MM.1S (cell line): ENCODE measurements at regions not wholly inside any gene's neighbourhood (a gene's known extent, or its start where the extent isn't known, plus 50 kb on each side); places are given as distances from the start of the nearest gene placed in this dataset.

ENCODE experiments used
- DNase-seq: peaks from one replicate; pipeline ENCODE4 v3.0.0-alpha.2; 2015
- H2AFZ ChIP-seq: fragments of 300-600 bp; sonication (generic); 2 replicates; pipeline ENCODE4 v1.6.0; 2016; ENCODE audit warnings: antibody characterized with exemption, low read length
- H3F3A ChIP-seq: fragments of 300-600 bp; sonication (generic); 2 replicates; pipeline ENCODE4 v1.6.1; 2016; ENCODE audit warnings: mild to moderate bottlenecking, antibody characterized with exemption, low read length, moderate library complexity, mixed read lengths; ENCODE audit not compliant: insufficient read depth
- H3K27ac ChIP-seq: fragments of 300-600 bp; sonication (generic); 2 replicates; pipeline ENCODE4 v1.5.1; 2016; ENCODE audit warnings: mild to moderate bottlenecking, low read length
- H3K27me3 ChIP-seq: fragments of 300-600 bp; sonication (generic); replicated peaks from 2 replicates; pipeline ENCODE4 v1.6.0; 2016; ENCODE audit warnings: low read length; ENCODE audit not compliant: insufficient read depth
- H3K36me3 ChIP-seq: fragments of 300-600 bp; sonication (generic); replicated peaks from 2 replicates; pipeline ENCODE4 v1.6.1; 2016; ENCODE audit warnings: mild to moderate bottlenecking, low read length, mixed read lengths; ENCODE audit not compliant: insufficient read depth
- H3K4me1 ChIP-seq: fragments of 300-600 bp; sonication (generic); 2 replicates; pipeline ENCODE4 v1.6.1; 2016; ENCODE audit warnings: low read length, mixed read lengths
- H3K4me2 ChIP-seq: fragments of 300-600 bp; sonication (generic); 2 replicates; pipeline ENCODE4 v1.6.0; 2016; ENCODE audit warnings: low read depth, low read length
- H3K4me3 ChIP-seq: fragments of 300-600 bp; sonication (generic); 2 replicates; pipeline ENCODE4 v1.5.1; 2016; ENCODE audit warnings: low read length, mixed read lengths
- H3K79me2 ChIP-seq: fragments of 300-600 bp; sonication (generic); 2 replicates; pipeline ENCODE4 v1.6.1; 2016; ENCODE audit warnings: mixed run types, low read length, mixed read lengths
- H3K9ac ChIP-seq: fragments of 300-600 bp; sonication (generic); 2 replicates; pipeline ENCODE4 v1.6.1; 2016; ENCODE audit warnings: low read length, mixed read lengths
- H3K9me2 ChIP-seq: fragments of 300-600 bp; sonication (generic); replicated peaks from 2 replicates; pipeline ENCODE4 v1.6.1; 2016; ENCODE audit warnings: mild to moderate bottlenecking, low read length, mixed read lengths; ENCODE audit not compliant: insufficient read depth
- H3K9me3 ChIP-seq: fragments of 300-600 bp; sonication (generic); replicated peaks from 2 replicates; pipeline ENCODE4 v1.6.1; 2016; ENCODE audit warnings: mild to moderate bottlenecking, low read length, mixed read lengths; ENCODE audit not compliant: insufficient read depth
- H4K20me1 ChIP-seq: fragments of 300-600 bp; sonication (generic); 2 replicates; pipeline ENCODE4 v1.6.1; 2016; ENCODE audit warnings: mild to moderate bottlenecking, low read length, moderate library complexity, mixed read lengths; ENCODE audit not compliant: insufficient read depth
- CTCF ChIP-seq: fragments of 300-600 bp; sonication (generic); IDR thresholded peaks from 2 replicates; pipeline ENCODE4 v1.5.1; 2016; ENCODE audit warnings: antibody characterized with exemption, low read length, mixed read lengths
- EZH2 ChIP-seq: fragments of 300-600 bp; sonication (generic); optimal IDR thresholded peaks from 2 replicates; pipeline ENCODE3; 2017; ENCODE audit warnings: low read depth, mild to moderate bottlenecking, antibody characterized with exemption, low read length, mixed read lengths
- EZH2phosphoT487 ChIP-seq: fragments of 300-600 bp; sonication (generic); IDR thresholded peaks from 2 replicates; pipeline ENCODE4 v1.6.1; 2018; ENCODE audit warnings: antibody characterized with exemption, low read length

DNA sequence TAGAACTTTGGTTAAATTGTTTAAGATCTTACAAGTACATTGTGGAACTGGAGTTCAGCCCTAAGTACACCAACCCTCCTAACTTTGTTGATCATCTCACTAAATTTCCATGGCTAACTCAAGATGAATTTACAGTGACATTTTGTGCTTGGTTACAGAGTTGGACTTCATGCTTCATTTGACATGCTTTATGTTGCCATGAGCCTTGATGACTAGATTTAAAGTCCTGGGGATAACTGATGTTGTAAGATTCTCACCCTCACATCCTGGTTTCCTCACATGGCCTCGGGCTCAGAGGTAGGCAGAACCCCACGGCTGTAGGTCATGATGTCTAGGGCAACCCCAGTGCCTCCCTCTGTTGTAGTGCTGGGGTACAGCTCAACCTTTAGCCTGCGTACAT lies 397.2 kb upstream of the IGFBP3 start:
- Histone ChIP-seq H3K9me2 (no peaks in the 10 kb centered on the region), H3K36me3 (no peaks in the 10 kb centered on the region), H3K27me3 (no peaks in the 10 kb centered on the region), H3K4me3 (no peak overlapping the region), H2AFZ (no peak overlapping the region), H3K9me3 (no peaks in the 10 kb centered on the region), H4K20me1 (no peaks in the 10 kb centered on the region), H3K4me1 (no peaks in the 10 kb centered on the region), H3K27ac (no peak overlapping the region), H3K9ac (no peak overlapping the region), H3K4me2 (no peak overlapping the region), H3F3A (no peaks in the 10 kb centered on the region), H3K79me2 (no peaks in the 10 kb centered on the region)
- DNase-seq: no peak
- TF ChIP-seq CTCF: no peak

- DNase-seq: no peak
- no peak overlapping the region for H3K27ac ChIP-seq
- no peaks in the 10 kb centered on the region for H4K20me1 ChIP-seq
- H3K9ac ChIP-seq: no peak overlapping the region
- no peak overlapping the region for H3K4me2 ChIP-seq
- no peaks in the 10 kb centered on the region for H3K9me2 ChIP-seq
- no peaks in the 10 kb centered on the region for H3K36me3 ChIP-seq
- no peaks in the 10 kb centered on the region for H3K9me3 ChIP-seq
- no peak overlapping the region for H3K4me3 ChIP-seq
- no peaks in the 10 kb centered on the region for H3K27me3 ChIP-seq
- H2AFZ ChIP-seq: no peak overlapping the region
- no peak for TF ChIP-seq CTCF
- TF ChIP-seq EZH2: no peak
- no peak for TF ChIP-seq EZH2phosphoT487
- no peaks in the 10 kb centered on the region for H3F3A ChIP-seq
- no peaks in the 10 kb centered on the region for H3K79me2 ChIP-seq
- H3K4me1 ChIP-seq: no peaks in the 10 kb centered on the region
These were observed 396.2 kb upstream of the IGFBP3 start for GRCh38 chr7:46317256-46317655.

DNA sequence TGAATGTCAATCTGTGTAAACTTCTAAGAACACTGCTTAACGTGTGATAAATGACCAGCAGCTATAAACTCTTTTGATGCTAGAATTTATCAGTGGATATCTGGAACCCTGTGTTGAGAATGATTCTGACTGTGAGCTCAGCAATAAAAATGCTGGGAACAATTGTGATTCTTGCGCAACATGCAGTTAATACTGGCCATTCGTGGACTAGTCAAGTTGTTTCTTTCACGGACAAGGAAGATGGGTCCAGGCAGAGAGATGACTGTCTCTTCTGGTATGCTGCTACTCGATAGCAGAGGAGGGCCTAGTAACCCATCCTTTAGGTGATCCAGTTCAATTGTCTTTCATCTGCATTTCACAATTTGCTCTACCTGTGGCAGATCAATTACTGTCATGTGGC lies 394.8 kb upstream of the IGFBP3 start:
- no peaks in the 10 kb centered on the region for H3K9me2 ChIP-seq
- no peaks in the 10 kb centered on the region for H3K27me3 ChIP-seq
- no peaks in the 10 kb centered on the region for H3K79me2 ChIP-seq
- no peak overlapping the region for H3K4me2 ChIP-seq
- H3K4me3 ChIP-seq: no peak overlapping the region
- no peak overlapping the region for H3K27ac ChIP-seq
- no peaks in the 10 kb centered on the region for H3K36me3 ChIP-seq
- TF ChIP-seq EZH2phosphoT487: no peak
- no peak for TF ChIP-seq EZH2
- TF ChIP-seq CTCF: no peak
- H3K9ac ChIP-seq: no peak overlapping the region
- H4K20me1 ChIP-seq: no peaks in the 10 kb centered on the region
- H3F3A ChIP-seq: no peaks in the 10 kb centered on the region
- H3K9me3 ChIP-seq: no peaks in the 10 kb centered on the region
- no peak for DNase-seq
- no peak overlapping the region for H2AFZ ChIP-seq
- H3K4me1 ChIP-seq: no peaks in the 10 kb centered on the region

DNA sequence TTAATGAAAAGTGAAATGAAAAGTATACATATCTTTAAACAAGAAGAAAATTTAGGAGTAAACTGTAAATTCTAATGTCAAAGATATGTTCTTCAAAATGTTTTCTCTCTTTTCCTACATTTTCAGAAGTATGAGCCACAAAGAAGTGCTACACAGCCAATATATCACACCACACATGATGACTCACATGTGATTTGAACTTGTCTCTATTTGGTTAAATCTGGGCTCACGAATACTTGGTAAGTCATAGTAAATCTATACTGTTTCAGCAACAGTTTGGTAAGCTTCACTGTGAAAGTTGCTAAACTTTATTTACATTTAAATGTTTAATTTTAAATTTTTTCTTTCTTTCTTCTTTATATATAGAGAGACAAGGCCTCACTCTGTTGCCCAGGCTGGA lies 380.6 kb upstream of the IGFBP3 start:
- Histone ChIP-seq H3F3A (no peaks in the 10 kb centered on the region), H3K79me2 (no peaks in the 10 kb centered on the region), H3K9me3 (no peaks in the 10 kb centered on the region), H4K20me1 (no peaks in the 10 kb centered on the region), H3K27me3 (no peaks in the 10 kb centered on the region), H3K36me3 (no peaks in the 10 kb centered on the region), H3K4me3 (no peak overlapping the region), H3K9ac (no peak overlapping the region), H3K9me2 (no peaks in the 10 kb centered on the region), H3K4me1 (no peaks in the 10 kb centered on the region), H2AFZ (no peak overlapping the region), H3K4me2 (no peak overlapping the region), H3K27ac (no peak overlapping the region)
- no peak for DNase-seq
- no peak for TF ChIP-seq EZH2phosphoT487
- no peak for TF ChIP-seq CTCF
- no peak for TF ChIP-seq EZH2
